HepG2 (cell line): ENCODE measurements at regions not wholly inside any gene's neighbourhood (a gene's known extent, or its start where the extent isn't known, plus 50 kb on each side); places are given as distances from the start of the nearest gene placed in this dataset.

Source experiments
- ATAC-seq: fragments of 200-7000 bp; cut with Tn5 transposase; 3 replicates; pipeline ENCODE4 v1.9.1; 2020; ENCODE audit warnings: mild to moderate bottlenecking, moderate library complexity
- BruUV-seq: library from RNA; stranded (reverse); fragments of 400-500 nt; replicated peaks from 2 replicates; lab custom pipeline; 2021; lab: Mats Ljungman, UMichigan
- CTCF ChIA-PET: fragments of 300-600 bp; formaldehyde crosslinking; extraction: SDS; loops from one replicate; lab custom pipeline; 2021; ENCODE audit warnings: low total read pairs, inconsistent platforms, low intra/inter-chr PET ratio; lab: Yijun Ruan, JAX
- POLR2A ChIA-PET: fragments of 350-600 bp; sonication (Branson Sonifier 250); formaldehyde crosslinking; loops from one replicate; lab custom pipeline; 2020; ENCODE audit warnings: antibody characterized with exemption, inconsistent platforms; lab: Yijun Ruan, JAX
- DNase-seq: peaks from one replicate; pipeline ENCODE4 v3.0.0-alpha.2; 2015; ENCODE audit warnings: low spot score
- FAIRE-seq: peaks from 3 replicates; lab custom pipeline; 2011; peaks lifted over from hg19 to GRCh38; lab: Jason Lieb, UNC
- H2AFZ ChIP-seq: one replicate; pipeline ENCODE4 v1.6.1; 2011; ENCODE audit warnings: low read length, inconsistent platforms
- H3K27ac ChIP-seq: fragments of 300-600 bp; 3 replicates; pipeline ENCODE4 v1.8.0; 2011; ENCODE audit warnings: mixed run types, mild to moderate bottlenecking, mixed read lengths, low read length, inconsistent platforms; ENCODE audit not compliant: insufficient read depth; ENCODE audit errors: extremely low read length
- H3K27me3 ChIP-seq, 2 experiments: fragments of 200-600 bp in 1 of 2; 2 replicates in 1 of 2; 3 replicates in 1 of 2; pipeline versions ENCODE4 v1.6.0 to v1.8.0; 2011; ENCODE audit warnings: low read length in 2 of 2, mild to moderate bottlenecking in 2 of 2, moderate library complexity in 2 of 2, inconsistent platforms in 1 of 2; ENCODE audit not compliant: insufficient read depth in 2 of 2, control insufficient read depth in 1 of 2
- H3K36me3 ChIP-seq, 2 experiments: fragments of 200-600 bp in 1 of 2; replicated peaks in 1 of 2; 2 replicates in 1 of 2; 3 replicates in 1 of 2; pipeline versions ENCODE4 v1.5.1 to v1.8.0; 2011; ENCODE audit warnings: low read length in 2 of 2, inconsistent platforms in 1 of 2; ENCODE audit not compliant: insufficient read depth in 2 of 2, control insufficient read depth in 1 of 2
- H3K4me1 ChIP-seq: 2 replicates; pipeline ENCODE4 v1.5.1; 2012; ENCODE audit warnings: low read length, inconsistent platforms; ENCODE audit not compliant: insufficient read depth
- H3K4me2 ChIP-seq: 2 replicates; pipeline ENCODE4 v1.6.0; 2011; ENCODE audit warnings: low read depth, low read length, inconsistent platforms
- H3K4me3 ChIP-seq, 3 experiments: fragments of 200-600 bp in 1 of 3; sonication (generic), shearing (Covaris generic) in 1 of 3; replicated peaks in 1 of 3; 2 replicates each; pipeline ENCODE4 v1.5.1; 2011 to 2016; ENCODE audit warnings: low read length in 3 of 3, inconsistent platforms in 2 of 3, low read depth in 2 of 3, mild to moderate bottlenecking in 2 of 3, control low read depth in 1 of 3, mixed read lengths in 1 of 3; ENCODE audit not compliant: insufficient read depth in 1 of 3
- H3K79me2 ChIP-seq: one replicate; pipeline ENCODE4 v1.6.1; 2011; ENCODE audit warnings: low read length, inconsistent platforms; ENCODE audit not compliant: insufficient read depth
- H3K9ac ChIP-seq: 2 replicates; pipeline ENCODE4 v1.6.0; 2011; ENCODE audit warnings: mild to moderate bottlenecking, low read depth, low read length, inconsistent platforms; ENCODE audit not compliant: insufficient read depth
- H3K9me3 ChIP-seq: 2 replicates; pipeline ENCODE4 v1.5.1; 2012; ENCODE audit warnings: mild to moderate bottlenecking, low read length
- H4K20me1 ChIP-seq: 2 replicates; pipeline ENCODE4 v1.6.0; 2011; ENCODE audit warnings: inconsistent platforms, mild to moderate bottlenecking, low read length, moderate library complexity; ENCODE audit not compliant: insufficient read depth
- ASH2L ChIP-seq: fragments of 300-600, 200-600 bp; sonication (generic); IDR thresholded peaks from 2 replicates; pipeline ENCODE4 v1.7.0; 2017; ENCODE audit warnings: low read depth, mild to moderate bottlenecking, moderate library complexity, mixed read lengths, low read length; ENCODE audit not compliant: insufficient read length
- BATF2 ChIP-seq: sonication (generic); formaldehyde crosslinking; IDR thresholded peaks from 2 replicates; pipeline ENCODE4 v1.8.0; 2022; ENCODE audit warnings: mild to moderate bottlenecking, missing genetic modification reagents, moderate library complexity
- NFKB2 ChIP-seq: sonication (generic); formaldehyde crosslinking; IDR thresholded peaks from 2 replicates; pipeline ENCODE4 v1.4.0; 2020; ENCODE audit warnings: missing genetic modification reagents, borderline replicate concordance
- PBX3 ChIP-seq: sonication (generic); formaldehyde crosslinking; IDR thresholded peaks from 2 replicates; pipeline ENCODE4 v1.8.1; 2023; ENCODE audit warnings: missing genetic modification reagents, inconsistent platforms, borderline replicate concordance
- PHF21A ChIP-seq: sonication (generic); formaldehyde crosslinking; IDR thresholded peaks from 2 replicates; pipeline ENCODE4 v1.5.0; 2020; ENCODE audit warnings: mild to moderate bottlenecking, missing genetic modification reagents
- TOPORS ChIP-seq: sonication (generic); formaldehyde crosslinking; IDR thresholded peaks from 2 replicates; pipeline ENCODE4 v1.8.0; 2023; ENCODE audit warnings: mild to moderate bottlenecking, missing genetic modification reagents
- YEATS4 ChIP-seq: sonication (generic); formaldehyde crosslinking; IDR thresholded peaks from 2 replicates; pipeline ENCODE4 v1.4.0; 2020; ENCODE audit warnings: missing genetic modification reagents, borderline replicate concordance
- ZBTB44 ChIP-seq: sonication (generic); formaldehyde crosslinking; IDR thresholded peaks from 2 replicates; pipeline ENCODE4 v1.4.0; 2020; ENCODE audit warnings: missing genetic modification reagents
- ZNF446 ChIP-seq: sonication (generic); formaldehyde crosslinking; IDR thresholded peaks from 2 replicates; pipeline ENCODE4 v1.5.0; 2020; ENCODE audit warnings: mild to moderate bottlenecking, missing genetic modification reagents
- ZNF503 ChIP-seq: sonication (generic); formaldehyde crosslinking; IDR thresholded peaks from 2 replicates; pipeline ENCODE4 v1.4.0; 2020; ENCODE audit warnings: missing genetic modification reagents
- ZNF510 ChIP-seq: sonication (generic); formaldehyde crosslinking; IDR thresholded peaks from 2 replicates; pipeline ENCODE4 v1.4.0; 2020; ENCODE audit warnings: low read depth, mild to moderate bottlenecking, missing genetic modification reagents
- ZNF574 ChIP-seq: sonication (generic); formaldehyde crosslinking; IDR thresholded peaks from 2 replicates; pipeline ENCODE4 v1.4.0; 2020; ENCODE audit warnings: missing genetic modification reagents
- WGBS: methylation state at CpG from one replicate; pipeline ENCODE4 v1.1.6; 2017; ENCODE audit warnings: low lambda C conversion rate; 5-methylcytosine and 5-hydroxymethylcytosine counted together
- in situ Hi-C: cut with HindIII; loops from 2 replicates; pipeline ENCODE4 v1.10.0; 2017; ENCODE audit warnings: low pct_unique_long_range_greater_than_20kb; ENCODE audit not compliant: extremely low pct_ligation_motif_present
- intact Hi-C: fragments of 100-400 bp; cut with micrococcal nuclease; formaldehyde crosslinking; loops from one replicate; pipeline ENCODE4 v1.10.0; 2022; ENCODE audit not compliant: unreplicated experiment

GRCh38 chr5:159525117-159525516, 194.8 kb upstream of the IL12B start:
- Histone ChIP-seq H3K4me2 (no peak overlapping the region), H2AFZ (no peak overlapping the region), H3K9ac (no peak overlapping the region), H4K20me1 (no peaks in the 10 kb centered on the region), H3K9me3 (no peaks in the 10 kb centered on the region), H3K27me3 (peaks cover 1 to 9% of the 10 kb centered on the region in 2 experiments; a peak in 2 of 5 replicates), H3K4me1 (no peaks in the 10 kb centered on the region)
- WGBS = 0% methylated on average over 4 of the region's 4 CpGs
- no peak for FAIRE-seq
- intact Hi-C loops = no loop called here
- CTCF ChIA-PET = no interaction called here
- no peak for TF ChIP-seq BATF2
- no peak for TF ChIP-seq TOPORS
- no peak for TF ChIP-seq PHF21A (CRISPR knock-in tag)
- no peak for TF ChIP-seq ZNF574 (CRISPR knock-in tag)
- no peak for TF ChIP-seq NFKB2 (CRISPR knock-in tag)
- TF ChIP-seq ZBTB44 (CRISPR knock-in tag) = no peak
- TF ChIP-seq ZNF510 (CRISPR knock-in tag) = no peak
- TF ChIP-seq ZNF503 (CRISPR knock-in tag) = no peak
- no peak for TF ChIP-seq ASH2L
- TF ChIP-seq ZNF446 (CRISPR knock-in tag) = no peak
- TF ChIP-seq YEATS4 (CRISPR knock-in tag) = no peak
- no peak for TF ChIP-seq PBX3 (CRISPR knock-in tag)
- TF ChIP-seq, all 625 proteins: peak for 0
- in situ Hi-C loops = no loop called here
- POLR2A ChIA-PET = no interaction called here
- no TSS peak for BruUV-seq
- ATAC-seq (no peak), DNase-seq (no peak)
- no peaks in the 10 kb centered on the region for H3K36me3 ChIP-seq
- H3K4me3 ChIP-seq = no peak overlapping the region
- no peak overlapping the region for H3K27ac ChIP-seq
- no peaks in the 10 kb centered on the region for H3K79me2 ChIP-seq
